ENCODE measurements at regions not wholly inside any gene's neighbourhood (a gene's known extent, or its start where the extent isn't known, plus 50 kb on each side); places are given as distances from the start of the nearest gene placed in this dataset.

- no peak for DNase-seq
These were observed 2099.8 kb downstream of the MRPL39 start for GRCh38 chr21:23507501-23507900.

GRCh38 chr21:23496729-23497128, 2110.6 kb downstream of the MRPL39 start:
- DNase-seq, result no peak

GRCh38 chr21:23488245-23488644, 2119.0 kb downstream of the MRPL39 start:
- no peak for DNase-seq

- no peak for DNase-seq
These were observed 2126.6 kb downstream of the MRPL39 start for GRCh38 chr21:23480591-23481270.

- no peak for DNase-seq
These were observed 2128.9 kb downstream of the MRPL39 start for GRCh38 chr21:23478381-23478780.

GRCh38 chr21:23475281-23476219, 2131.7 kb downstream of the MRPL39 start:
- DNase-seq, result peak; percentile 31

GRCh38 chr21:23471877-23472276, 2135.4 kb downstream of the MRPL39 start:
- no peak for DNase-seq

- no peak for DNase-seq
These were observed 2143.9 kb downstream of the MRPL39 start for GRCh38 chr21:23463365-23463764.

GRCh38 chr21:23455676-23456075, 2151.6 kb downstream of the MRPL39 start:
- no peak for DNase-seq

- peak; percentile 2 for DNase-seq
These were observed 2154.7 kb downstream of the MRPL39 start for GRCh38 chr21:23452384-23453083.

- DNase-seq, result no peak
These were observed 2162.0 kb downstream of the MRPL39 start for GRCh38 chr21:23445307-23445706.

GRCh38 chr21:23438081-23438480, 2169.2 kb downstream of the MRPL39 start:
- no peak for DNase-seq

GRCh38 chr21:23402929-23403520, 2204.3 kb downstream of the MRPL39 start:
- no peak for DNase-seq

GRCh38 chr21:23401278-23401677, 2206.0 kb downstream of the MRPL39 start:
- peak; percentile 4 for DNase-seq

GRCh38 chr21:23398726-23399125, 2208.6 kb downstream of the MRPL39 start:
- DNase-seq, result no peak

GRCh38 chr21:23394458-23394857, 2212.8 kb downstream of the MRPL39 start:
- DNase-seq, result no peak

GRCh38 chr21:23384679-23385078, 2222.6 kb downstream of the MRPL39 start:
- DNase-seq, result no peak

- no peak for DNase-seq
These were observed 2233.1 kb downstream of the MRPL39 start for GRCh38 chr21:23374155-23374554.

- no peak for DNase-seq
These were observed 2250.4 kb downstream of the MRPL39 start for GRCh38 chr21:23356905-23357304.

GRCh38 chr21:23316190-23316589, 2291.1 kb downstream of the MRPL39 start:
- DNase-seq, result no peak

- no peak for DNase-seq
These were observed 2298.5 kb downstream of the MRPL39 start for GRCh38 chr21:23308741-23309140.

- no peak for DNase-seq
These were observed 2300.2 kb downstream of the MRPL39 start for GRCh38 chr21:23307065-23307464.

GRCh38 chr21:23292292-23292691, 2294.1 kb downstream of the NCAM2 start:
- DNase-seq, result no peak

All from fibroblast of skin of right biceps (primary cell).